GM18519 (cell line): ENCODE measurements at regions not wholly inside any gene's neighbourhood (a gene's known extent, or its start where the extent isn't known, plus 50 kb on each side); places are given as distances from the start of the nearest gene placed in this dataset.

Experiments used
- ATAC-seq: cut with Tn5 transposase; IDR thresholded peaks from one replicate; pipeline ENCODE4 v1.9.1; 2021; ENCODE audit warnings: mild to moderate bottlenecking, moderate library complexity; ENCODE audit not compliant: unreplicated experiment, low FRiP score

GRCh38 chr3:5787861-5788488 lies 600.5 kb downstream of the EDEM1 start:
- no peak for ATAC-seq

GRCh38 chr3:5788496-5788895 lies 601.0 kb downstream of the EDEM1 start:
- ATAC-seq: no peak

DNA sequence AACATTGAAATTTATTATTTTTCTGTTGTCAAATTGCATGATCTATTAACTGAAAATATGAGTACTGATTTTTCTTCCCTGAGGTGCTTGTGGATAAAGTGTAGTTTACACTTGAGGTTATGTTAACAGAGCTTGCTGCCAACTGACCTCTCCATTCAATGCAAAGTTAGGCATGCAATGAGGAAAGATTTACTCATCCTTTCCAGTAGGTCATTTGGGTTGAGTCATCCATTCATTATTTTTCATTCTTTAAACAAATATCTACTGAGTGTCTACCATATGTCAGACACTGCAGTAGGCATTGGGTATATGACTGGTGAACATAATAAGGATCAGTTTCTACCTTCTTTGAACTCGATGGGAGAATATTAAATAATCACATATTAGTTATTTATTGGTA lies 604.1 kb downstream of the EDEM1 start:
- no peak for ATAC-seq

- no peak for ATAC-seq
Observed at GRCh38 chr3:5796541-5796940, 609.0 kb downstream of the EDEM1 start.

DNA sequence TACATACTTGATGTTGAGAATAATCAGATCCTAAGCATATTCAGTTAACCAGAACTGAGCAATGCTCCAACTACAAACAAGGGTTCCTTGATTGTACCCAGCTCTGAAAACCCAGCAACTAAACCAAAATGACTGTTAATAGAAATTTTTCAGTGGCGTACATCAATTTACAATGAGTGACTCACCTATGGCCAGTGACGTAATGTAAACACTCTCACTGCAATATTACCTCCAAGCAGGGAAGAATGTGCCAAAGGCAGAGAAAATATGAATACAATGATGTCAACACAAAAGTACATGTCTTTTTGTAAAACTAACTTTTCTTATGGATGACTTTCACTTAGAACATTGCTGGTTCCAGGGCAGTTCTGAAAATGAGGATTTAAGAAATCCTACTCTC lies 611.3 kb downstream of the EDEM1 start:
- no peak for ATAC-seq

DNA sequence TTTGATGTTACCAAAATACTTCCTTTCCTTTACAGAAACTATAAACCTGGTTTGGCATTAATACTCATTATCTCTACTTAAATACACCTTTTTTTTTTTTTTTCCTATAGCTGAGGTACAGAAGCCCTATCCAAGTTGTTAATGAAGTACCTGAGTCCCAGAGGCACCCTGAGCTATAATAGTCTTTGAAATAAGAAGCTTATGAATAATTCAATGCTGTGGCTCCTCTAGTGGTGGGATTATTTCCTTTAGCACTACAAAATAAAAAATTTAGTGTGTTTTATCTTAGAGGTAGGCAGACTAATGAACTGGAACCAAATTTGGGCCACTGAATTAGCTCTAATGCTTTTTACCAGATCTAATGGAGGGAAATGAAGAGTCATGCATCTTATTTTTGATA lies 611.9 kb downstream of the EDEM1 start:
- no peak for ATAC-seq

DNA sequence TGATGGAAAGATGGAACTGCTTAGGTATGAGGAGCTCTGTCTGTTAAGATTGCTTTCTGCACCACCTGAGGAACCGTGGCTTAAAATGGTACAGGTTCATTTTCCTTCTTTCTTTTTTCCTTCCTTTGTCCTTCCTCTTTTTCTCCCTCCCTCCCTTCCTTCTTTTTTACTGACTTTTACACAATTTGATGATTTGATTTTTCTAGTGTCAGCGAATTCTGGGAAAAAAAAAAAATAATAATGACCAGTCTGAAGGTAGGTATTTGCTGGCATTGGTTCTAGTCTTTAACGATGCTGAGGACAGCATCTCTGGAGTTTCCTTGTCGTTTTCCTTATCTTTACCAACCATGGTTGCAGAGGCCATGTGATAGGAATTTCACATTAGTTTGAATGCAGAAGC lies 613.5 kb downstream of the EDEM1 start:
- no peak for ATAC-seq

DNA sequence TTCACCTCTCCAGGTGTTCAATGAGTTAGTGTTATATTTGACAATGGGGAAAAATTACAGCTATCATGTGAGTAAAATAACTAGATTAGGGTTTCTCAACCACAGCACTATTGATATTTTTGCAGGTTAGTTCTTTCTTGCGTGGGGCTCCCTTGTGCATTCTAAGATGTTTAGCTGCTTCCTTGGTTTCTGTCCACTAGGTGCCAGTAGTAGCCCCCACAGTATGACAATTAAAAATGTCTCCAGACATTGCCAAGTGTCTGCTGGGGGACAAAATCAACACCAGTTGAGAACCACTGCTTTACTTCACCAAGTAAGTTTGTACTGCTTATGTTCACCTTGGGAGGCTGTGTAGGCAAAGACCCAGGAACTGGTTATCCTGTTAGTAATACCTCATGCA lies 618.7 kb downstream of the EDEM1 start:
- ATAC-seq: no peak

- ATAC-seq: no peak
Observed at GRCh38 chr3:5809586-5810246, 622.2 kb downstream of the EDEM1 start.

DNA sequence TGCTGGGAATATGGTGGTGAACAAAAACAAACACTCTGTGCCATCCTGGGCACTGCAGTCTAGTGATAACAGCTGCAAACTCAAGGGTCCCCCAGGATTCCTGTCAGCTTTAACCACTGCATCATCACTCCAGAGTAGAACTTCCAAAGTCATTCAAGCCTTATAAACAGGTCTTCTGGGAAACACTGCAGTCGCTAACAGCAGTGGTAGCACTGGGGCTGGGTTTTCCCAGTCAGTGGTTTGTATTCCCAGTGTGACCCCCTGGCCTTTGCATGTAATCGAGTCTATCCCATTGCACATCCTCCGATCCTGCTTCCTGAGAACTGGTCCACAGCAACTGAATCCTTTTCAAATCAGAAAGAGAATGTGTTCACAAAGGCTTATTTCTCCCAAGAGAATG lies 623.5 kb downstream of the EDEM1 start:
- no peak for ATAC-seq

GRCh38 chr3:5813521-5813920 lies 626.0 kb downstream of the EDEM1 start:
- ATAC-seq: no peak

GRCh38 chr3:5822843-5823242 lies 635.3 kb downstream of the EDEM1 start:
- ATAC-seq: no peak

GRCh38 chr3:5826467-5826866 lies 639.0 kb downstream of the EDEM1 start:
- no peak for ATAC-seq

GRCh38 chr3:5828251-5828650 lies 640.7 kb downstream of the EDEM1 start:
- ATAC-seq: no peak

GRCh38 chr3:5840056-5840455 lies 652.5 kb downstream of the EDEM1 start:
- no peak for ATAC-seq

DNA sequence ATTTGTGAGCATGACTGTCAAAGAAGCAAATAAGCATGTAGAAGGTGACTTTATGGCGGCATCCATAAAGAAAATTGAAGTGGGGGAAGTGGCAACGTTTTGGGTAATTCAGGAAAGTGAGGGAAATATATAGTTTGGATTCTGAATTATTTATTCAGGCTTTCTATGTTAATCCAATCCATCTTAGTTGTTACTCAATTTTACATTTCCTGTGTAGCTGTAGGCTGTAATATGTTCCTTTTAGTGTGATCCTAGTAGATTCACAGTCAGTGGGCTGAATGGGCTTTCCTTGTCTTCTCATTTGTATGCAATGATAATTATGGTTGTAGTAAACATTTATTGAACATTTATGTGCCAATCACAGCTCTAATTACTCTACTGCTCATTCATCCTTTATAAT lies 654.1 kb downstream of the EDEM1 start:
- no peak for ATAC-seq

- ATAC-seq: no peak
Observed at GRCh38 chr3:5846261-5846660, 658.8 kb downstream of the EDEM1 start.

GRCh38 chr3:5861151-5861550 lies 673.6 kb downstream of the EDEM1 start:
- ATAC-seq: no peak

GRCh38 chr3:5874931-5875341 lies 687.4 kb downstream of the EDEM1 start:
- ATAC-seq: no peak

DNA sequence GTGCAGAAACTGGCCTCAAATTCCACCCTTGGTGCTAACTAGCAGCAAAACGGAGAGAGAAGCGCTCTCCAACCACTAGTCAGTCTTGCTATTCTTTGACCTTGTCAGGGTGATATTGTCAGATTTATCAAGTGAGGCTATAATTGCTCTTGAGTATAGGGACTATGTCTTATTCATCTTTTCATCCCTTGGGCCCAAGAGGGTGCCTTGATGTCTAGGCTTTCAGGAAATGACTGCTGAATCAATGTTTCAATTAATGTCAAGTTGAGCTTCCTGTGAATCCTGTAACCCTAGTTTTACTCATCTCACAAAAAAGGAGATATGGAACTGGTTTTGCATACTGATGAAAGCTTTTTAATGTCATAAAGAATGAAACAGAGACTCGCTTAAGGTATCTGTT lies 701.3 kb downstream of the EDEM1 start:
- ATAC-seq: no peak

- ATAC-seq: no peak
Observed at GRCh38 chr3:5889374-5889773, 701.9 kb downstream of the EDEM1 start.

DNA sequence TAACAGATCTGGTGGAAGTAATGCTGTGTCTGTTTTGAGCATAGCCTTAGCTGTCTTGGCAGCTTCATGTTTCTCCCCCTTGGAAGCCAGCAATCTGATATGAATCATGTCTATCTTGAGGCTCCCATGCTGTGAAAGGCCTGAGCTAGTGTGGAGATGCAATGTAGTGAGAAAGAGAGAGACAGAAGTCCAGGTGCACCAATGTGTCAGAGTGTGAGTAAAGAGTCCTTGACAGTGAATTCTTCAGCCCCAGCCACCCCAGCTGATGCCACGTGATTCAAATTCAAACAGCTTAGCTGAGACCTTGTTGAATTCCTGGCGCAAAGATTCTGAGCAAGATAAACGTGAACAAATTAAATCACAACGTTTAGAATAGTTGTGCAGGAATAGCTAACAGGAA lies 704.2 kb downstream of the EDEM1 start:
- ATAC-seq: no peak

- ATAC-seq: no peak
Observed at GRCh38 chr3:5898106-5898505, 710.6 kb downstream of the EDEM1 start.
